Femur (tissue), 1 donor: ENCODE measurements at regions not wholly inside any gene's neighbourhood (a gene's known extent, or its start where the extent isn't known, plus 50 kb on each side); places are given as distances from the start of the nearest gene placed in this dataset.
A peak's percentile ranks its signal among the peaks of the same experiment; 100 is the strongest.
"Not testable (repeated sequence)": the region's sequence is repeated elsewhere in the genome, so short reads cannot be mapped to it uniquely, and the experiment has no call there.

Experiments
- DNase-seq: peaks from one replicate; pipeline ENCODE4 v3.0.0-alpha.2; 2017

DNA sequence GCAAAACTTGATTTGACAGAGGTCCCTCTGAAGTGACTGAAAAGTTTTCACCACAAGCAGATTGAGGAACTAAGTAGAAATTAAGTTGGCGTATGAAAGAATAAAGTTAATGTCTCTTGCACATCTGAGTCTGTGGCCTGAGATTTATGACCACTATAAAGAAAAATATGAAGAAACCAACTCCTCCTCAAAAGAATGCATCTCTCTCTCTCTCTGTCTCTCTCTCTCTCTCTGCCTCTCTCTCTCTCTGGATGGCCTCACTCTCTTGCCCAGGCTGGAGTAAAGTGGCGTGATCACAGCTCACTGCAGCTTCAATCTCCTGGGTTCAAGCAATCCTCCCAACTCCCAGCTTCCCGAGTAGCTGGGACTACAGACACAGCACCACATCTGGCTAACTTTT, 55.2 kb downstream of the RPL22L1 start:
- DNase-seq = no peak

DNA sequence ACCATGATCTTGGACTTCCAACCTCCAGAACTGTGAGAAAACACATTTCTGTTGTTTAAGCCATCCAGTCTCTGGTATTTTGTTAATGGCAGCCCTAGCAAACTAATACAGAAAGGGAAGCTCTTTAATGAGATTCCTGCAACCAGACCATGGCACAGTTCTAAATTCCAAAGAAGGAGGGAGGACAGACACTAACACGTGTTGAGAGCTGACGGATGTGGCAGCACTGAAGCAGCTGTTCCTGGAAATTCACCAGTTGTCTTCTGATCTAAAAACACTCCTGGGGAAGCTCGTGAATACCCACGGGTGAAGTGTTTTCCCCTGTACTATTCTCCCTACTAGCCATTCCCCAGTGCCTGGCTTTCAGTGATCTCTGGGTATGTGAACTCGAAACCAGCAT, 56.7 kb downstream of the RPL22L1 start:
- no peak for DNase-seq

DNA sequence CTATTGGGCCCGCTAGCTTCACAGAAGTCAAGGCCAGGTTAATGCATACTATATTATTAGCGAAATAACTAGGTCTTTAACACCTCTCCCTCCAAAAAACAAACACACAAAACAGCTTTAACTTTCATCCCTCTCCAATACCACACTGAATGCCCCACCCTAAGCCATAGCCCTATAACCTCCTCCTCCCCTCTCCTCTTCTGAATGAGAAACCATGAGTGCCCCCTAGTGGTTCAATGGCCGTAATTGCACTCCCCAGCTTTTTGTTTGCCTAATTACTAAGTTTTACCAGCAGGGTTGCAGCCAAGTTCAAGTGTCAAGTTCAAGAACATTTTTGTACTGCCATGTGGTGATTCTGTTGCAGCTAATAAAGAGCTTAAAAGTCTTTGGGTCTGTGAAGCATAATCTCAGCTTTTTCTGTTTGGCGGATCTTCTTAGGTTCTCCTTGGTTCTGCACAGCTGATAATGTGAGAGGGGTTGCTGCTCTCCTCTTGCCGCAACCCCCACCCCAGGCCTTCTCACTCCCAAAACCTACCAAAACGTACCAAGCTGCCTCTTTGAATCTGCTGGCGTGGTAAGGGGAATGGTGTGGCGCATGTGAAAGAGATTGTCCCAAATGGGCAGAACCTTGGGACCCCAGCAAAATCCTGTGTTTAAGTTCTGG, 57.9 kb downstream of the RPL22L1 start:
- DNase-seq = peak; percentile 64

DNA sequence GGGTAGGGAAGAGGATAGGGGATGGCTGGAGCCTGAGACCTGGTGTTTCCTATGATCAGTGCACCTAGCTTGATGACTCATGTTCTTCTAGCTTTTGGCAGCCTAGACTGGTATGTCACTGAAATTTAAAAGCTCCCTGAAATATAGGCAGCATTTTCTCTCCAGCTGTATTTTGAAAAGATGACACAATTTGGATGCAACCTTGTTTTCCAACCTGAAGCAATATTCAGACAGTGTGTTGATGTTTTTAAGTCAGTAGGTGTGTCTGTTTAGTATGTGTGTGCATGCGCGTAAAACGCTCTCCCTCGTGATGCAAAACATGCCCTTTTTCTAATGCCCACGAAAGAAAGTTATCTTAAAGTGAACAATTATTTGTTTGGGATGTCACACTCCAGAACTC, 58.5 kb downstream of the RPL22L1 start:
- no peak for DNase-seq

DNA sequence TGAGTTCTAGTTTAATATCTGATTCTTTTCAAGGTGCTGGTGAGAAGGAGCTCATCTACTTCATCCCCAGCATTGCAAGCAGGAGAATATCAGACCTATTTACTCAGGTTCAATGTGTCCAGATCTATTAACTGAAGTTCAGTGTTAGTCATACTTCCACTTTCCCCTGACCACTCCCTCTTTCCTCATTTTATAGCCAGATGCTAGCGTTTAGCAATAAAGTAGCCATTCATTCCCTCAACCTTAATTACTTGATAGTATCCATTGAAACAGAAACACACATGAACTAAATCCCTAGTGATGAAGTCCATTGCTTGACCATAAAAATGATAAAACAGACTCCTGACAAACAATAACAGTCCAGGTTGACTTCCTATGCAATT, 60.0 kb downstream of the RPL22L1 start:
- DNase-seq = no peak

DNA sequence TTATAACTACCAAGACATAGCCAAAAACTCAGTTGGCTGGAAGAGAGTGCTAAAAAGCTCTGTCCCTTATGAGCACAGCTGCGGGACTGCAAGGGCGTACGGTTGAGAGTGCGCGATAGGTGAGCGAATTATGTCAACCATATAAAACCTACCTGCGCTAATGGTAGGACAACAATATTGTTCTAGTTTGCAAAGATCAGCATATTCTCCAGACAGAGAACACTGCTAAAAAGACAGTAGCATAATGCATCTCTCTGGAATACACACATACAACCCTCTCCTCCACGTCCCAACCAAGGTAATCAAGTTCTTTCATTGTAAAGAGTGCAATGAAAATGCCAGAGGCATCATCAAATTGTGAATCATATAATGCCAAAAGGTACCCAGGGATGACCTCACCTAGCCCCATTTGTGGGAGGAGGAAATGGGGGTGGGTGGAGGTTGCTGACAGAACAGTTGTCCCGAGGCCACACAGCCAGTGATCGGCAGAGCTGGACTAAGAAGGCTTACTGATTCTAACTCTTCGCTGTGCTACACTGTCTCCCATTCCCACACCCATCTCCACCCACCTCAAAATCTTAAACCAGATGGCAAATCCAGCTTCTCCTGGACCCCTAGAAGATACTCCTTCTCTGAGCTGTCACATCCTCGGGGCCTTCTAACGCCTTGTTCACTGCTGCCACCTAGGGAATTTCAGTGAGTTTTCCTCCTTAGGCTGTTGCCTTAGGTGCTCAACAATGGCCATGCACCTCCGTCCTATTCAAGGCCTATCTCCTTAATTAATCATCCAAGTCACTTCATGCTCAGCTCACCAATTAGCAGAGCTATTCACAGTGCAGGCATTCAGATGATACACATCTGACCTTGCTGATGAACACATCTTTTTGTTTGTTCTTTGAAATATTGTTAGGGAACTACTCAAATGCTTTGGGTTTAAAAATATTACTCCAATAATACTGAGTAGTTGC, 60.7 kb downstream of the RPL22L1 start:
- no peak for DNase-seq

DNA sequence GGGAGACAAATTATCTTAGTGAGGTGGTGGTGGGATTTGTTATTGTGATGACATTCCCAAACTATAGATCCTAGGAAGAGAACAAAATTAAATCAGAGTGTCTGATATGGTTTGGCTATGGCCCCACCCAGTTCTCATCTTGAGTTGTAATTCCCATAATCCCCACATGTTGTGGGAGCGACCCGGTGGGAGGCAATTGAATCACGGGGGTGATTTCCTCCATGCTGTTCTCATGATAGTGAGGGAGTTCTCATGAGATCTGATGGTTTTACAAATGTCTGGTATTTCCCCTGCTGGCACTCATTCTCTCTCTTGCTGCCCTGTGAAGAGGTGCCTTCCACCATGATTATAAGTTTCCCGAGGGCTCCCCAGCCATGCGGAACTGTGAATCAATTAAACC, 62.0 kb downstream of the RPL22L1 start:
- DNase-seq = no peak

DNA sequence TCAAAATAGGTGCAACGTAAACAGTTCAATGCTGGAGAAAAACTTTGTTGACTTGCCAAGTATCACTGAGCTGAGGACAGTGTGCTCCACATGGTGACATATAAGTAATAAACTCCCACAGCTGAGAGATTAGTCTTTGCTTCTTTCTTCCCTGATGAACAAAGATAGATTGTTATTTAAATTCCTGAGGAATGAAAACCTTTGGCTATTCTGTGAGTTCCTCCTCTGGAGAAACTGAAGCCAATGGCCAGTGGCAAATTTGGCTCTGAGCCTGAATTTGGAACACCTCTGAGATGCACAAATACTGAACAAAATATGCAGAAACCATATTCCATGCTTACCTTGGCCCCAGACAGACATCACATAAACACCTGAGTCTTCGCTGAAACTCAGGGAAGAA, 63.3 kb downstream of the RPL22L1 start:
- DNase-seq = no peak

DNA sequence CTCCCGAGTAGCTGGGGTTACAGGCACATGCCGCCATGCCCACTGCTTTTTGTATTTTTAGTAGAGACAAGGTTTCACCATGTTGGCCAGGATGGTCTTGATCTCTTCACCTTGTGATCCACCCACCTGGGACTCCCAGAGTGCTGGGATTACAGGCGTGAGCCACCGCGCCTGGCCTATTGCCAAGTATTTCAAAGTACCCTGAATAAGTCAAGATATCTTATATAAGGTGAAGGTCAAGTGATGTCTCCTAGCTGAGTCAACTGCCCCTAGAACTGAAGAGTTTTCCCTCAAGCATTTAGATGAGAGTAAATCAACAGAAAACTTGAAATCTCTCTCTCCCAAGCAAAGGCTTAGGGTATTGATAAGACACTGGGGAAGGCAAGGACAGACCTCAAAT, 63.9 kb downstream of the RPL22L1 start:
- no peak for DNase-seq

DNA sequence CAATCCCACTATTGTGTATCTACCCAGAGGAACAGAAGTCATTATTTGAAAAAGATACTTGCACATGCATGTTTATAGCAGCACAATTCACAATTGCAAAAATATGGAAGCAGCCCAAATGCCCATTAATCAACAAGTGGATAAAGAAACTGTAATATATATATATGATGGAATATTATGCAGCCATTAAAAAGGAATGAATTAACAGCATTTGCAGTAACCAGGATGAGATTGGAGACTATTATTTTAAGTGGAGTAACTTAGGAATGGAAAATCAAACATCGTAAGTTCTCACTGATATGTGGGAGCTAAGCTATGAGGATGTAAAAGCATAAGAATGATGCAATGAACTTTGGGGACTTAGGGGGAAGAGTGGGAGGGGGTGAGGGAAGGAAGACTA, 64.7 kb downstream of the RPL22L1 start:
- not testable (repeated sequence) for DNase-seq

DNA sequence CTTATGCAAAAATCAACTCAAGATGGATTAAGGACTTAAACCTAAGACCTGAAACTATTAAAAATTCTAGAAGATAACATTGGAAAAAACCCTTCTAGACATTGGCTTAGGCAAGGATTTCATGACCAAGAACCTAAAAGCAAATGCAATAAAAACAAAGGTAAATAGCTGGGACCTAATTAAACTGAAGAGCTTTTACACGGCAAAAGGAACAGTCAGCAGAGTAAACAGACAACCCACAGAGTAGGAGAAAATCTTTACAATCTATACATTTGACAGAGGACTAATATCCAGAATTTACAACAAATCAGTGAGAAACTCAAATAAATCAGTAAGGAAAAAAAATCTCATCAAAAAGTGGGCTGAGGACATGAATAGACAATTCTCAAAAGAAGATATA, 65.4 kb downstream of the RPL22L1 start:
- not testable (repeated sequence) for DNase-seq

DNA sequence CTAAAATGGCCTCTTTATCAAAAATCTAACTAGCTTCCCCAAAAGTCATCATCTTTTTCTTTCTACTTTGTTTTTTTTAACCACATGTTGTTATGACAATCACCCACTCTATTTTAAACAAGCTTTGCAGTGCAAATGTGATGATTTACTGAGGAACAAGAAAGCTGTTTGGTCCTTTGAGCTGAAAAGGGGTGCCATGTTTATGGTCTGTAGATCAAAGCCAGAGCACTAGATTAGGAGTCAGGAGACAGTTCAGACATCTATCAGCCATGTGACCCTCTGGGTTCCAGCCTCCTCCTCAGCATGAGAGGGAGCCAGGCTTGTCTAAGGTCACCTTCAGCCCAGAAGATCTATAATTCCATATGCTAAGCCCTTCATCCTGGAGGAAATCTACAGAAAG, 65.9 kb downstream of the RPL22L1 start:
- DNase-seq = no peak

DNA sequence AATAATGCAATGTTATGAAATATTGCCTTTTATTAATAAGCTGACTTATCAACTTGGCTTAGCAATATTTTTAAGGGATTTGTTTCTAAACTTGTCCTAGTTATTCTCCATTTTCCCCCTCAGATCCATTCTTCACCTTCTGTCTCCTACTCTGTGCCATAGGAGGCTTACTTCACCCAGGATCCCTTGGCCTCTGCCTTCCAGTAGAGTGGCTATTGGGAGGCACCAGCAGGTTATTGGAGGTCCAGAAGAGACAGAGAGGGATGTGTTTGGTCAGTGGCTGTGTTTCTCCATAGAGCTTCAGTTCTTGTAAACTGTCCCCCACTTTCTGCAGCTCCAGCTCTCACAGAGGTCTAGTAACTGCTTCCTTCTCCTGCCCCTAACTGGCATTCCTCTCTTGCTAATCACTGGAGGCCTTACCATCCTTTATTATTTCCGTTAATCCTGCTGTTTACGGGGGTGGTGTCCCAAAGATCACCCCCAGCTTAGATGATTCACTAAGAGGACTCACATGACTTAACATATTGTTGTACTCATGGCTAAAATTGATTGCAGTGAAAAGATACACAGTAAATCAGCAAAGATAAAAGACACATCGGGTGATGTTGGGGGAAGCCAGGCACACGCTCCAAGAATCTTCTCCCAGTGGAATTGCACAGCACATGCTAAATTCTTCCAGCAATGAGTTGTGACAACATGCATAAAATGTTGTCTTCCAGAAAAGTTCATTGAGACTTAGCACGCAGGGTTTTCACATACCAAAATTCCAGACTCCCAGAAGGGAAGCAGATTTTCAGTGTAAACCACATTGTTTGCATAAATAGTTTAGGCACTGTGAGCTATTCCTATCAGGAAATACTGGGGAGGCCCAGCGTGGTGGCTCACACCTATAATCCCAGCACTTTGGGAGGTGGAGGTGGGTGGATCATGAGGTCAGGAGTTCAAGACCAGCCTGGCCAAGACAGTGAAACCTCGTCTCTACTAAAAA, 67.5 kb downstream of the RPL22L1 start:
- DNase-seq = no peak

DNA sequence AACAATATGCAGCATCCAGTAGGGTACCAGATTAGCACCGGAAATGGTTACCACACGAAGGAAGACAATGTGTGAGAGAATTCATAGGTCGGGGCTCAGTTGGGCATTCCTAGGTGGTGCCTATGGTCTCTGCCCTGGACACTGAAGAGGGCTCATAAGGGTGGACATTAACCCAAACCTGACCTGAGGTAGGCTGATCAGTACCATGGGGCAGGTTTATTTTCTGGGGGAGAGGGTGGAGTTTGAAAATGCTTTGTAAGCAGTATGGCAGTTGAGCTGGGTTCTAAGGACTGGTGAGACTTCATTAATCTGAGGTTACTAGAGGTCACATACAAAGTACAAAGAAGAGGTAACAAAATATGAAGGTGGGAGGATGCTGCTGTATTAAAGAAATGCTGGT, 68.4 kb downstream of the RPL22L1 start:
- DNase-seq = no peak

DNA sequence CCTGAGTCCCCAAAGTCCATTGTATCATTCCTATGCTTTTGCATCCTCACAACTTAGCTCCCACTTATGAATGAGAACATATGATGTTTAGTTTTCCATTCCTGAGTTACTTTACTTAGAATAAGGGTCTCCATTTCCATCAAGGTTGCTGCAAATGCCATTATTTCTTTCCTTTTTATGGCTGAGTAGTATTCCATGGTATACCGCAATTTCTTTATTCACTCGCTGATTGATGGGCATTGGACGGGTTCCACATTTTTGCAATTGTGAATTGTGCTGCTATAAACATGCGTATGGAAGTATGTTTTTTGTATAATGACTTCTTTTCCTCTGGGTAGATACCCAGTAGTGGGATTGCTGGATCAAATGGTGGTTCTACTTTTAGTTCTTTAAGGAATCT, 69.7 kb downstream of the RPL22L1 start:
- DNase-seq = not testable (repeated sequence)

DNA sequence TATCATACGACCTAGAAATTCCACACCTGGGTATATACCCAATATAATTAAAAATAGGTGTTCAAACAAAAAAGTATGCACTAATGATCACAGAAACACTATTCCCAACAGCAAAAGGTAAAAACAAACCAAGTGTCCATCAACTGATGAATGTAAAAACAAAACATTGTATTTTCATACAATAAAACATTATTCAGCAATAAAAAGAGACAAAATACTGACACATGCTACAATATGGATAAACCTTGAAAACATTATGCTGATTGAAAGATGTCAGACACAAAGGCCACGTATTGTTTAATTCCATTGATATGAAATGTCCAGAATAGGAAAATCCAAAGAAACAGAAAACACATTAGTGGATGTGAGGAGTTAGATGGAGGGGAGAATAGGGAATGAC, 71.0 kb downstream of the RPL22L1 start:
- DNase-seq = no peak

DNA sequence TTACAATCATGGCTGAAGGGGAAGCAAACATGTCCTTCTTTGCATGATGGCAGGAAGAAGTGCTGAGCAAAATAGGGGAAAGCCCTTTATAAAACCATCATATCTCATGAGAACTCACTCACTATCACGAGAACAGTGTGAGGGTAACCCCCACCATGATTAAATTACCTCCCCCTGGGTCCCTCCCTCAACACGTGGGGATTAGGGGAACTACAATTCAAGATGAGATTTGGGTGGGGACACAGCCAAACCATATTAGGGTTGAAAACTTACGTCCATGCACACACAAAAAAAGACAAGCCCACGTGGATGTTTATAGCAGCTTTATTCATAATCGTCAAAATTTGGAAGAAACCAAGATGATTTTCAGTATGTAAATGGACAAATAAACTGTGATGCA, 72.3 kb downstream of the RPL22L1 start:
- DNase-seq = no peak

DNA sequence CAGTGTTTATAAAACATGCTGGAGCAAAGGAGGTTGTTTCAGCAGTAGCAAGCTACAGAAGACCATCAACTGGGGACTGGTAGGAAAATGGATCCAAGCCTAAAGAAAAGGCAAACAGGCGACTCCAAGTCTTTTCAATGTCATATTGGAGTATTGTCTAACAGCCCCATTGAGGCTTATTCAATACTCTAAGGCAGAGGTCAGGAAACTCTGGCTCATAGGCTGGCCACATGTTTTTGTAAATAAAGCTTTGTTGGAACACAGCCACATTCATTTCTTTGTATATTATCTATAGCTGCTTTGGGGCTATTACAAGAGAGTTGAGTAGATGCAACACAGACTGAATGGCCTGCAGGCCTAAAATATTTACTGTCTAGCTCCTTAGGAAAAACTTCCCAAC, 77.5 kb downstream of the RPL22L1 start:
- DNase-seq = peak; percentile 34

DNA sequence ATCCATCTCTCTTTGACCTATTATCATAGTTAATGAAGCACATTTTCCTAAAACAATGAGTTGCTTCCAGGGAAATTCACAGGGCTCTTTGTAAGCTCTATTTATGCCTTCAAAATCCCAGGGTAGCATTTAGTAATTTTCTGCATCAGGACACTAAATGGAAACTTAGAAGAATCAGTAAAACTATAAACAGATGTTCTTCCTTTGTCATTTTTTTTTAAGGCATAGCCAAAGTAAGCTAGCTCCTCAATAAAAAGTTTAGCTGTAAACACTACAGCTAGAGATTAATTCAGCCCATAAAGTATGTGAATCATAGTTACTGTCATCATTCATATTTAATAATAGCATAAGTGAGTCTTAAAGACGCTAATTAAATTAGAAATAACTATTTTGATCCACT, 79.3 kb downstream of the RPL22L1 start:
- no peak for DNase-seq

DNA sequence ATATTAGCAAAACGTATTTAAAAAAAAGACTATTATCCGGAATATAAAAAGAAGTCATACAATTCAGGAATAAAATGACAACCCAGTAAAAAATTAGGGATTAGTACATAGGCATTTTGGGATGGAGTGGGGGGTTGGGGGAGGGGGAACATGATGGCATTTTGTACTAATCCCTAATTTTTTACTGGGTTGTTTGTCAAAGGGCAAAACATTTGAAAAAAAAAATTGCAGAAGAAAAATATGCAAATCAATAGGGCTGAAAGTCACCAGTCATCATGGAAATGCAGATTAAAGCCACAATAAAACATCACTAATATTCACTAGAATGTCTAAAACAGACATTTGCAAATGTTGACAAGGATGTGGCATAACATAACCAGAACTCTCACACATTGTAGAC, 82.5 kb downstream of the RPL22L1 start:
- DNase-seq = no peak

DNA sequence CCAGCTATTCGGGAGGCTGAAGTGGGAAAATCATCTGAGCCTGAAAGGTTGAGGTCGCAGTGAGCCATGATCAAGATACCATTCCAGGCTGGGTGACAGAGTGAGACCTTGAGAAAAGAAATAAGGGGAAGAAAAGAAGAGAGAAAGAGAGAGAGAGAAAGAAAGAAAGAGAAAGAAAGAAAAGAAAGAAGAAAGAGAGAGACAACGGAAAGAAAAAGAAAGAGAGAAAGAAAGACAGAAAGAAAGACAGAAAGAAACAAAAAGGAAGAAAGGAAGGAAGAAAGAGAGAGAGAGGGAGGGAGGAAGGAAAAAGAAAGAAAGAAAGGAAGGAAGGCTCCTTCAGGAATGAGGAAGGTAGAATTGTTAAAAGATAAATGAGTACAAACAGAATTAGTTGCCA, 84.5 kb downstream of the RPL22L1 start:
- DNase-seq = no peak

DNA sequence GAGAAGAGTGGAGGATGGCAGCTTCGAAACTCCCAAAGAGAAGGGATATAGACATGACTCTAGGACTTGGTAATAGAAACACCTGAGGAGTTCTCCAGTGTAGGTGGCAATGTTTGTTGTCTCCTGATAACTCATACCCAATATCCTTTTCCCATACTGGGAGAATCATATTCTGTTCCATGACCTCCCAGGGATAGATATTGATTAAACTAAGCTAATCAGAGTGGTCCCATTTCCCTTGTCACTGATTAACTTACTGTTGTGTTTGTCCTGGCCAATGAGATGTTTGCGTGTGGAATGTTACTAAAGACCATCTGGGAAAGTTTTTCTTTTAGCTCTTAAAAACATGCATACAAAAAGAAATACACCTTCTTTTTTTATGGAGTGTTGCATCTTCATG, 85.6 kb downstream of the RPL22L1 start:
- no peak for DNase-seq

DNA sequence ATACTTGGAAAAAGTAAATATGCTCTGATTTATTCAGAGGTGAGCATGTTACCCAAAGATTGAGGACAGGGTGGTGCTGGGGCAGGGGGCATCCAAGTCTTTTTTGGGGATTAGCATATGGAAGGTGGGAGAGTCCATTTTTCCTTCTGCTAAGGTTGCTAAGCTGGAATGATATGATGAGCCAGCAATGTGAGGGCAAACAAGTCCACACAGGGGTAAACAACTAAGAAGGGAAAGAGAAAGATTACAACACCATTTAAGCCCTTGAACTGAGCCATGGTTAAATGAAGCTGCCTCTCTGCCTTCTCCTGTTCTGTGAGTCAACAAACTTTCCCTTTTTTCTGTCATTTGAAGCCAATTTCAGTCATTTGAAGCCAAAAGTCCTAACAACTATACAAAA, 89.0 kb downstream of the RPL22L1 start:
- no peak for DNase-seq
